ENCODE measurements at regions not wholly inside any gene's neighbourhood (a gene's known extent, or its start where the extent isn't known, plus 50 kb on each side); places are given as distances from the start of the nearest gene placed in this dataset.

- Histone ChIP-seq H3K9ac (ENCODE audit: low read depth, low read length, poor library complexity) (no peak overlapping the region), H3K27me3 (ENCODE audit: control insufficient read depth in 3 of 3, insufficient read depth in 3 of 3, low read depth in 1 of 3, low read length in 3 of 3) (no peaks in the 10 kb centered on the region)
Measured at GRCh38 chr18:78160961-78161656, 818.5 kb upstream of the SALL3 start.

GRCh38 chr18:78165525-78165924, 814.1 kb upstream of the SALL3 start:
- Histone ChIP-seq H3K4ac (ENCODE audit: low read length) (no peak overlapping the region), H3K14ac (ENCODE audit: low read length) (no peak overlapping the region), H2BK120ac (ENCODE audit: low read depth, low read length) (no peak overlapping the region), H2BK5ac (ENCODE audit: low read length) (no peak overlapping the region), H3K27me3 (ENCODE audit: control insufficient read depth in 3 of 3, insufficient read depth in 3 of 3, low read depth in 1 of 3, low read length in 3 of 3) (no peaks in the 10 kb centered on the region), H2BK12ac (ENCODE audit: low read length) (no peak overlapping the region), H3K27ac (replicated peaks; ENCODE audit: low read length) (no peak overlapping the region), H3K18ac (ENCODE audit: low read length) (no peak overlapping the region), H3K4me3 (ENCODE audit: low read length in 2 of 2) (no peak overlapping the region), H4K91ac (ENCODE audit: low read depth, low read length, poor library complexity) (no peak overlapping the region), H2AK5ac (ENCODE audit: low read depth, low read length) (no peak overlapping the region), H4K8ac (ENCODE audit: low read depth, low read length) (no peak overlapping the region), H3K23ac (ENCODE audit: low read depth, low read length, poor library complexity) (no peak overlapping the region), H3K9me3 (replicated peaks in 1 of 2; ENCODE audit: control insufficient read depth in 2 of 2, insufficient read depth in 1 of 2, low read depth in 1 of 2, low read length in 2 of 2) (no peaks in the 10 kb centered on the region), H3K9ac (ENCODE audit: low read depth, low read length, poor library complexity) (no peak overlapping the region), H3K4me2 (ENCODE audit: insufficient read depth, low read length, poor library complexity, severe bottlenecking) (no peak overlapping the region), H2AFZ (ENCODE audit: low read length) (peak overlapping the region; percentile 12), H2BK15ac (ENCODE audit: low read length) (no peak overlapping the region), H3K4me1 (ENCODE audit: control insufficient read depth in 2 of 2, insufficient read depth in 1 of 2, low read depth in 1 of 2, low read length in 2 of 2) (no peaks in the 10 kb centered on the region), H3K79me1 (ENCODE audit: low read depth, low read length) (no peaks in the 10 kb centered on the region), H3K36me3 (replicated peaks in 1 of 2; ENCODE audit: control insufficient read depth in 2 of 2, insufficient read depth in 2 of 2, low read length in 2 of 2) (no peaks in the 10 kb centered on the region)
- no CpG with 5 or more reads among the region's 7 CpGs for WGBS, 2 donors (ENCODE audit: extremely low coverage in 2 of 2, insufficient read length in 2 of 2, insufficient replicate concordance in 1 of 2)
- DNase-seq (ENCODE audit: low spot score), result no peak

More at GRCh38 chr18:78160961-78161656, 818.5 kb upstream of the SALL3 start:
- Histone ChIP-seq H3K36me3 (replicated peaks in 1 of 2; ENCODE audit: control insufficient read depth in 2 of 2, insufficient read depth in 2 of 2, low read length in 2 of 2) (no peaks in the 10 kb centered on the region), H3K18ac (ENCODE audit: low read length) (no peak overlapping the region), H2BK120ac (ENCODE audit: low read depth, low read length) (no peak overlapping the region), H4K8ac (ENCODE audit: low read depth, low read length) (no peak overlapping the region), H2BK15ac (ENCODE audit: low read length) (no peak overlapping the region), H2AFZ (ENCODE audit: low read length) (no peak overlapping the region), H3K9me3 (replicated peaks in 1 of 2; ENCODE audit: control insufficient read depth in 2 of 2, insufficient read depth in 1 of 2, low read depth in 1 of 2, low read length in 2 of 2) (no peaks in the 10 kb centered on the region), H4K91ac (ENCODE audit: low read depth, low read length, poor library complexity) (no peak overlapping the region), H2AK5ac (ENCODE audit: low read depth, low read length) (no peak overlapping the region), H2BK5ac (ENCODE audit: low read length) (no peak overlapping the region), H3K4me2 (ENCODE audit: insufficient read depth, low read length, poor library complexity, severe bottlenecking) (no peak overlapping the region), H3K4ac (ENCODE audit: low read length) (no peak overlapping the region), H3K14ac (ENCODE audit: low read length) (no peak overlapping the region), H3K4me1 (ENCODE audit: control insufficient read depth in 2 of 2, insufficient read depth in 1 of 2, low read depth in 1 of 2, low read length in 2 of 2) (no peaks in the 10 kb centered on the region), H3K23ac (ENCODE audit: low read depth, low read length, poor library complexity) (no peak overlapping the region), H3K79me1 (ENCODE audit: low read depth, low read length) (no peaks in the 10 kb centered on the region), H3K27ac (replicated peaks; ENCODE audit: low read length) (no peak overlapping the region), H2BK12ac (ENCODE audit: low read length) (no peak overlapping the region), H3K4me3 (ENCODE audit: low read length in 2 of 2) (no peak overlapping the region)
- DNase-seq (ENCODE audit: low spot score), result no peak
- no CpG with 5 or more reads among the region's 11 CpGs for WGBS, 2 donors (ENCODE audit: extremely low coverage in 2 of 2, insufficient read length in 2 of 2, insufficient replicate concordance in 1 of 2)

GRCh38 chr18:78168526-78168925, 811.1 kb upstream of the SALL3 start:
- H4K8ac ChIP-seq (ENCODE audit: low read depth, low read length), result no peak overlapping the region
- no peaks in the 10 kb centered on the region for H3K27me3 ChIP-seq (ENCODE audit: control insufficient read depth in 3 of 3, insufficient read depth in 3 of 3, low read depth in 1 of 3, low read length in 3 of 3)
- H3K4me1 ChIP-seq (ENCODE audit: control insufficient read depth in 2 of 2, insufficient read depth in 1 of 2, low read depth in 1 of 2, low read length in 2 of 2), result no peaks in the 10 kb centered on the region
- H3K4ac ChIP-seq (ENCODE audit: low read length), result no peak overlapping the region
- no peak overlapping the region for H2BK12ac ChIP-seq (ENCODE audit: low read length)
- no peak overlapping the region for H3K14ac ChIP-seq (ENCODE audit: low read length)
- H2BK5ac ChIP-seq (ENCODE audit: low read length), result no peak overlapping the region
- H3K27ac ChIP-seq (replicated peaks; ENCODE audit: low read length), result no peak overlapping the region
- DNase-seq (ENCODE audit: low spot score), result no peak
- H3K18ac ChIP-seq (ENCODE audit: low read length), result no peak overlapping the region
- H2AFZ ChIP-seq (ENCODE audit: low read length), result no peak overlapping the region
- H2AK5ac ChIP-seq (ENCODE audit: low read depth, low read length), result no peak overlapping the region
- H3K79me1 ChIP-seq (ENCODE audit: low read depth, low read length), result no peaks in the 10 kb centered on the region
- H3K9ac ChIP-seq (ENCODE audit: low read depth, low read length, poor library complexity), result no peak overlapping the region
- H3K9me3 ChIP-seq (replicated peaks in 1 of 2; ENCODE audit: control insufficient read depth in 2 of 2, insufficient read depth in 1 of 2, low read depth in 1 of 2, low read length in 2 of 2), result no peaks in the 10 kb centered on the region
- no peaks in the 10 kb centered on the region for H3K36me3 ChIP-seq (replicated peaks in 1 of 2; ENCODE audit: control insufficient read depth in 2 of 2, insufficient read depth in 2 of 2, low read length in 2 of 2)
- H3K23ac ChIP-seq (ENCODE audit: low read depth, low read length, poor library complexity), result no peak overlapping the region
- H4K91ac ChIP-seq (ENCODE audit: low read depth, low read length, poor library complexity), result no peak overlapping the region
- no CpG with 5 or more reads among the region's 1 CpG for WGBS, 2 donors (ENCODE audit: extremely low coverage in 2 of 2, insufficient read length in 2 of 2, insufficient replicate concordance in 1 of 2)
- H2BK15ac ChIP-seq (ENCODE audit: low read length), result no peak overlapping the region
- no peak overlapping the region for H3K4me2 ChIP-seq (ENCODE audit: insufficient read depth, low read length, poor library complexity, severe bottlenecking)
- no peak overlapping the region for H3K4me3 ChIP-seq (ENCODE audit: low read length in 2 of 2)
- H2BK120ac ChIP-seq (ENCODE audit: low read depth, low read length), result no peak overlapping the region

GRCh38 chr18:78169174-78169864, 810.3 kb upstream of the SALL3 start:
- no peak overlapping the region for H3K18ac ChIP-seq (ENCODE audit: low read length)
- no peak overlapping the region for H3K9ac ChIP-seq (ENCODE audit: low read depth, low read length, poor library complexity)
- no peak overlapping the region for H2BK12ac ChIP-seq (ENCODE audit: low read length)
- H3K27ac ChIP-seq (replicated peaks; ENCODE audit: low read length), result no peak overlapping the region
- H2BK5ac ChIP-seq (ENCODE audit: low read length), result no peak overlapping the region
- no peaks in the 10 kb centered on the region for H3K79me1 ChIP-seq (ENCODE audit: low read depth, low read length)
- no peak overlapping the region for H2BK15ac ChIP-seq (ENCODE audit: low read length)
- H2AK5ac ChIP-seq (ENCODE audit: low read depth, low read length), result no peak overlapping the region
- no peaks in the 10 kb centered on the region for H3K36me3 ChIP-seq (replicated peaks in 1 of 2; ENCODE audit: control insufficient read depth in 2 of 2, insufficient read depth in 2 of 2, low read length in 2 of 2)
- H4K91ac ChIP-seq (ENCODE audit: low read depth, low read length, poor library complexity), result no peak overlapping the region
- H2BK120ac ChIP-seq (ENCODE audit: low read depth, low read length), result no peak overlapping the region
- no peak overlapping the region for H3K4ac ChIP-seq (ENCODE audit: low read length)
- H4K8ac ChIP-seq (ENCODE audit: low read depth, low read length), result no peak overlapping the region
- H3K27me3 ChIP-seq (ENCODE audit: control insufficient read depth in 3 of 3, insufficient read depth in 3 of 3, low read depth in 1 of 3, low read length in 3 of 3), result no peaks in the 10 kb centered on the region
- no peak overlapping the region for H3K4me3 ChIP-seq (ENCODE audit: low read length in 2 of 2)
- H3K9me3 ChIP-seq (replicated peaks in 1 of 2; ENCODE audit: control insufficient read depth in 2 of 2, insufficient read depth in 1 of 2, low read depth in 1 of 2, low read length in 2 of 2), result no peaks in the 10 kb centered on the region
- no peaks in the 10 kb centered on the region for H3K4me1 ChIP-seq (ENCODE audit: control insufficient read depth in 2 of 2, insufficient read depth in 1 of 2, low read depth in 1 of 2, low read length in 2 of 2)
- H3K4me2 ChIP-seq (ENCODE audit: insufficient read depth, low read length, poor library complexity, severe bottlenecking), result no peak overlapping the region
- DNase-seq (ENCODE audit: low spot score), result no peak
- no peak overlapping the region for H2AFZ ChIP-seq (ENCODE audit: low read length)
- no peak overlapping the region for H3K23ac ChIP-seq (ENCODE audit: low read depth, low read length, poor library complexity)
- no peak overlapping the region for H3K14ac ChIP-seq (ENCODE audit: low read length)
- WGBS, 2 donors (ENCODE audit: extremely low coverage in 2 of 2, insufficient read length in 2 of 2, insufficient replicate concordance in 1 of 2), result no CpG with 5 or more reads among the region's 13 CpGs

Measured in neuronal stem cell (in vitro differentiated cells).